ENCODE measurements at regions not wholly inside any gene's neighbourhood (a gene's known extent, or its start where the extent isn't known, plus 50 kb on each side); places are given as distances from the start of the nearest gene placed in this dataset.

DNA sequence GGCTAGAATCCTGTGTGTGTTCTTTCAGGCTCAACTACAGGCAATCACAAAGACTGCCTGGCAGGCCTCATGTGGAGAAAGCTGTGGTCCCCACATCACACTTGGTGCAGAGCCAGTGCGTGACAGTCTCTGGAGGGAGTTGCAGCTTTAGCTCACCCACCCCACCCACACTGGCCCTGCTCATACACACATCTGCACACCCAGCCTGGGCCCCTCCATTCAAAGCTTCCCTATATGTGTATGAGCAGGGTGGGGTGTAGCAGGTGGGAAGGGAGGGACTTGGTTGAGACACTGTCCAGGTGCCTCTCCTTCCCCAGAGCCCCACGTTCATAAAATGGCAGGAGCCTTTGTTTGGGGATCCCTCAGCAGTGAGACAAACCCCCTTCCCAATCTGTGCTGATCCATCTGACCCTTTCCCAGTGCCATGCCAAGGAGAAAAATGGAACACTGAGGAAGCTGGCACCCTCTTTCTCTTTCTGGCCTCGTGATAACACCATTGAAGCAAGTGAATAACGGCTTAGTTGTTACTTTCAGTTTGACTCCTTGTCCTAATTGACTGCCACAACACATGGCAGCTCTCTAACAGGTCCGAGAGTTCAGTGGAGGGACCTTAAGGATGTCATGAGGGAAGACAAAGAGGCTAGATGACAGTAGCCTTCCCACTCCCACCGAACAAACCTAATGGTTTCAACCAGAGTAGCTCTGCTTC, 53.8 kb upstream of the NRSN1 start:
- Histone ChIP-seq H3F3A (ENCODE audit: insufficient read depth, low read length, poor library complexity, severe bottlenecking) (no peaks in the 10 kb centered on the region), H3K36me3 (ENCODE audit: insufficient read depth, low read length) (no peaks in the 10 kb centered on the region), H3K9ac (ENCODE audit: low read length) (no peak overlapping the region), H3K9me3 (ENCODE audit: low read length) (no peaks in the 10 kb centered on the region), H3K27me3 (ENCODE audit: insufficient read depth, low read depth, low read length) (no peaks in the 10 kb centered on the region), H3K79me2 (replicated peaks; ENCODE audit: insufficient read depth, low read length) (no peaks in the 10 kb centered on the region), H3K27ac (ENCODE audit: low read length) (no peak overlapping the region), H3K9me2 (ENCODE audit: insufficient read depth, low read length) (no peaks in the 10 kb centered on the region), H3K4me2 (ENCODE audit: low read length) (no peak overlapping the region), H3K4me3 (ENCODE audit: low read length) (no peak overlapping the region), H2AFZ (ENCODE audit: low read depth, low read length) (no peak overlapping the region), H4K20me1 (ENCODE audit: insufficient read depth) (no peaks in the 10 kb centered on the region)
- TF ChIP-seq POLR2AphosphoS5 (IDR thresholded peaks at IDR 0.05) (no peak), EZH2 (IDR thresholded peaks at IDR 0.05; ENCODE audit: borderline replicate concordance, insufficient read depth, low read length, poor library complexity, severe bottlenecking) (no peak), EP300 (conservative IDR thresholded peaks at IDR 0.05; ENCODE audit: poor library complexity, severe bottlenecking) (no peak), RAD21 (conservative IDR thresholded peaks at IDR 0.05) (no peak), TAF1 (IDR thresholded peaks at IDR 0.05; ENCODE audit: low read depth) (no peak), SMC3 (conservative IDR thresholded peaks at IDR 0.05; ENCODE audit: poor library complexity) (no peak), MXI1 (conservative IDR thresholded peaks at IDR 0.05; ENCODE audit: poor library complexity, severe bottlenecking) (no peak)
- TF ChIP-seq, protein P1, sequence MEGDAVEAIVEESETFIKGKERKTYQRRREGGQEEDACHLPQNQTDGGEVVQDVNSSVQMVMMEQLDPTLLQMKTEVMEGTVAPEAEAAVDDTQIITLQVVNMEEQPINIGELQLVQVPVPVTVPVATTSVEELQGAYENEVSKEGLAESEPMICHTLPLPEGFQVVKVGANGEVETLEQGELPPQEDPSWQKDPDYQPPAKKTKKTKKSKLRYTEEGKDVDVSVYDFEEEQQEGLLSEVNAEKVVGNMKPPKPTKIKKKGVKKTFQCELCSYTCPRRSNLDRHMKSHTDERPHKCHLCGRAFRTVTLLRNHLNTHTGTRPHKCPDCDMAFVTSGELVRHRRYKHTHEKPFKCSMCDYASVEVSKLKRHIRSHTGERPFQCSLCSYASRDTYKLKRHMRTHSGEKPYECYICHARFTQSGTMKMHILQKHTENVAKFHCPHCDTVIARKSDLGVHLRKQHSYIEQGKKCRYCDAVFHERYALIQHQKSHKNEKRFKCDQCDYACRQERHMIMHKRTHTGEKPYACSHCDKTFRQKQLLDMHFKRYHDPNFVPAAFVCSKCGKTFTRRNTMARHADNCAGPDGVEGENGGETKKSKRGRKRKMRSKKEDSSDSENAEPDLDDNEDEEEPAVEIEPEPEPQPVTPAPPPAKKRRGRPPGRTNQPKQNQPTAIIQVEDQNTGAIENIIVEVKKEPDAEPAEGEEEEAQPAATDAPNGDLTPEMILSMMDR (IDR thresholded peaks at IDR 0.05; ENCODE audit: poor library complexity, severe bottlenecking), result no peak
- TF ChIP-seq, protein P2, sequence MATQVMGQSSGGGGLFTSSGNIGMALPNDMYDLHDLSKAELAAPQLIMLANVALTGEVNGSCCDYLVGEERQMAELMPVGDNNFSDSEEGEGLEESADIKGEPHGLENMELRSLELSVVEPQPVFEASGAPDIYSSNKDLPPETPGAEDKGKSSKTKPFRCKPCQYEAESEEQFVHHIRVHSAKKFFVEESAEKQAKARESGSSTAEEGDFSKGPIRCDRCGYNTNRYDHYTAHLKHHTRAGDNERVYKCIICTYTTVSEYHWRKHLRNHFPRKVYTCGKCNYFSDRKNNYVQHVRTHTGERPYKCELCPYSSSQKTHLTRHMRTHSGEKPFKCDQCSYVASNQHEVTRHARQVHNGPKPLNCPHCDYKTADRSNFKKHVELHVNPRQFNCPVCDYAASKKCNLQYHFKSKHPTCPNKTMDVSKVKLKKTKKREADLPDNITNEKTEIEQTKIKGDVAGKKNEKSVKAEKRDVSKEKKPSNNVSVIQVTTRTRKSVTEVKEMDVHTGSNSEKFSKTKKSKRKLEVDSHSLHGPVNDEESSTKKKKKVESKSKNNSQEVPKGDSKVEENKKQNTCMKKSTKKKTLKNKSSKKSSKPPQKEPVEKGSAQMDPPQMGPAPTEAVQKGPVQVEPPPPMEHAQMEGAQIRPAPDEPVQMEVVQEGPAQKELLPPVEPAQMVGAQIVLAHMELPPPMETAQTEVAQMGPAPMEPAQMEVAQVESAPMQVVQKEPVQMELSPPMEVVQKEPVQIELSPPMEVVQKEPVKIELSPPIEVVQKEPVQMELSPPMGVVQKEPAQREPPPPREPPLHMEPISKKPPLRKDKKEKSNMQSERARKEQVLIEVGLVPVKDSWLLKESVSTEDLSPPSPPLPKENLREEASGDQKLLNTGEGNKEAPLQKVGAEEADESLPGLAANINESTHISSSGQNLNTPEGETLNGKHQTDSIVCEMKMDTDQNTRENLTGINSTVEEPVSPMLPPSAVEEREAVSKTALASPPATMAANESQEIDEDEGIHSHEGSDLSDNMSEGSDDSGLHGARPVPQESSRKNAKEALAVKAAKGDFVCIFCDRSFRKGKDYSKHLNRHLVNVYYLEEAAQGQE (IDR thresholded peaks at IDR 0.05; ENCODE audit: borderline replicate concordance), result no peak

DNA sequence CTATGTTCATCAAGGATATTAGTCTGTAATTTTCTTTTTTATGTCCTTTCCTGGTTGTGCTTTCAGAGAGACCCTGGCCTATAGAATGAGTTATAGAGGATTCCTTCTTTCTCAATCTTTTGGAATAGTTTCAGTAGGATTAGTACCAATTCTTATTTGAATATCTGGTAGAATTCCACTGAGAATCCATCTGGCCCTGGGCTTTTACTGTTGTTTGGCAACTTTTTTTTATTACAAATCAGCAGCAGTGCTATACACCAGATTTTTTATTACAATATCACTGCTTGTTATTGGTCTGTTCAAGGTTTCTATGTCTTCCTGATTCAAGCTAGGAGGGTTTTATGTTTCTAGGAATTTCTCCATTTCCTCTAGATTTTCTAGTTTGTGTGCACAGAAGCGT, 50.0 kb upstream of the NRSN1 start:
- Histone ChIP-seq H3K27ac (ENCODE audit: low read length) (no peak overlapping the region), H3K79me2 (replicated peaks; ENCODE audit: insufficient read depth, low read length) (no peaks in the 10 kb centered on the region), H4K20me1 (ENCODE audit: insufficient read depth) (no peaks in the 10 kb centered on the region), H3K9me2 (ENCODE audit: insufficient read depth, low read length) (no peaks in the 10 kb centered on the region), H3K9ac (ENCODE audit: low read length) (no peak overlapping the region), H3K4me2 (ENCODE audit: low read length) (no peak overlapping the region), H3K9me3 (ENCODE audit: low read length) (no peaks in the 10 kb centered on the region), H3K36me3 (ENCODE audit: insufficient read depth, low read length) (no peaks in the 10 kb centered on the region), H3K27me3 (ENCODE audit: insufficient read depth, low read depth, low read length) (no peaks in the 10 kb centered on the region), H3K4me3 (ENCODE audit: low read length) (no peak overlapping the region), H2AFZ (ENCODE audit: low read depth, low read length) (no peak overlapping the region), H3F3A (ENCODE audit: insufficient read depth, low read length, poor library complexity, severe bottlenecking) (no peaks in the 10 kb centered on the region)
- TF ChIP-seq RAD21 (conservative IDR thresholded peaks at IDR 0.05) (no peak), POLR2AphosphoS5 (IDR thresholded peaks at IDR 0.05) (no peak), EZH2 (IDR thresholded peaks at IDR 0.05; ENCODE audit: borderline replicate concordance, insufficient read depth, low read length, poor library complexity, severe bottlenecking) (no peak), SMC3 (conservative IDR thresholded peaks at IDR 0.05; ENCODE audit: poor library complexity) (no peak), MXI1 (conservative IDR thresholded peaks at IDR 0.05; ENCODE audit: poor library complexity, severe bottlenecking) (no peak), EP300 (conservative IDR thresholded peaks at IDR 0.05; ENCODE audit: poor library complexity, severe bottlenecking) (no peak), TAF1 (IDR thresholded peaks at IDR 0.05; ENCODE audit: low read depth) (no peak)
- TF ChIP-seq, protein P2 (IDR thresholded peaks at IDR 0.05; ENCODE audit: borderline replicate concordance), result no peak
- TF ChIP-seq, protein P1 (IDR thresholded peaks at IDR 0.05; ENCODE audit: poor library complexity, severe bottlenecking), result no peak

Data from neural cell (in vitro differentiated cells).